ENCODE measurements at regions not wholly inside any gene's neighbourhood (a gene's known extent, or its start where the extent isn't known, plus 50 kb on each side); places are given as distances from the start of the nearest gene placed in this dataset.

DNA sequence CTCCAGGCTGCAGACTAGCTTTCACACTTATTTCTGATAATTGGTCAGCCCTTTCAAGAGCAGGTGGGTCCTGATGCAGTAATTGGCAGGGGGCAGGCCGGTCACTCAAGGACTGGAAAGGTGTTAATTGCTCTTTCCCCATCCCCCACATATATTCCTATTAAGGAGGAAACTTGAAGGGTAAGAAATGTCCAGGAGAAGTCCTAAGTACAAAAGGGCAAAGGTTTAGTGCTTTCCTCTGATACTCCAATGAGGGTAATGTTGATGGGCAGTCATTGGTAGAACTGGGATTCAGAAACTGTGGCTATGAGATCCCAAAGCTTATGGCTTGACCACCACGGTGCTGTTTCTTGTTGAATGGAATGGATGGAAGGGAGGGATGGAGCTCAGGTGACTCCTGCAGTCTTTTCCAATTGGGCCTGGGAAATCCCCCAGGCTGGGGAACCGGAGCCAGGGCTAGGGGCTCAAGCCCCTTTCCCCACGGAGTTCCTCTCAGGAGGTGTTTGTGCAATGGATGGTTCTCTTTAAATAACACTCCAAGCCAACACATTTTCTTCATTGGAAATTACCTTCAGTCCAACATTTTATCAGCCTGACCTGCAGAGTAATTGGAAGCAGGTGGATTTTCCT, 103.2 kb upstream of the ALDH1B1 start:
- Histone ChIP-seq H3K4me1 (ENCODE audit: control insufficient read depth in 5 of 5, insufficient read depth in 5 of 5, low read length in 5 of 5) (peaks cover 0 to 15% (median 5%) of the 10 kb centered on the region in 5 donors), H3K9ac (ENCODE audit: low read length in 5 of 5) (no peak overlapping the region), H3K27me3 (ENCODE audit: control insufficient read depth in 5 of 5, insufficient read depth in 4 of 5, low read length in 5 of 5) (no peaks in the 10 kb centered on the region), H3K36me3 (ENCODE audit: control insufficient read depth in 5 of 5, insufficient read depth in 5 of 5, low read length in 5 of 5) (no peaks in the 10 kb centered on the region), H3K4me3 (ENCODE audit: low read depth in 1 of 5, low read length in 5 of 5) (no peak overlapping the region), H3K27ac (ENCODE audit: low read depth, low read length) (no peak overlapping the region), H3K9me3 (ENCODE audit: control insufficient read depth in 5 of 5, low read length in 5 of 5) (no peaks in the 10 kb centered on the region)

DNA sequence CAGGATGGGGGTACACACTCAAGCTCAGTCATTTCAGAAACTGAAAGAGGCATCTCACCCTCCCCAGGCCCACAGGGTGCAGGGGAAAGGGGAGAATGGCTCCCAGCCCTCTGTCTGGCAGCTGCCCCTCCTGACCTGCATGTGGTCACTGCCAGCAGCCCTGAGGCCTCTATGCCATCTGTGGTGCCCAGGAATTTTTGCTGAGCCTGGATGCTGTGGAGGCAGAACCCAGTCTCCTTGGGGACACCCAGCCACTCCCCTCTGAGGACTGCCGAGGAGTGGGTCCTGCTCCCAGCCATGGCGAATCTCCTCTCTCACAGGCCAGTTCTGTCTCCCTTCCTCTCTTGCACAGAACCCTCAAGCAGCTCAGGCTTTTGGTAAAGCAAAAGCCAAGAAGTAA, 104.0 kb upstream of the ALDH1B1 start:
- H3K4me3 ChIP-seq (ENCODE audit: low read depth in 1 of 5, low read length in 5 of 5) = no peak overlapping the region
- no peaks in the 10 kb centered on the region for H3K27me3 ChIP-seq (ENCODE audit: control insufficient read depth in 5 of 5, insufficient read depth in 4 of 5, low read length in 5 of 5)
- H3K36me3 ChIP-seq (ENCODE audit: control insufficient read depth in 5 of 5, insufficient read depth in 5 of 5, low read length in 5 of 5) = no peaks in the 10 kb centered on the region
- H3K4me1 ChIP-seq (ENCODE audit: control insufficient read depth in 5 of 5, insufficient read depth in 5 of 5, low read length in 5 of 5) = peaks cover 0 to 12% (median 0%) of the 10 kb centered on the region in 5 donors
- H3K9ac ChIP-seq (ENCODE audit: low read length in 5 of 5) = no peak overlapping the region
- H3K9me3 ChIP-seq (ENCODE audit: control insufficient read depth in 5 of 5, low read length in 5 of 5) = no peaks in the 10 kb centered on the region
- no peak overlapping the region for H3K27ac ChIP-seq (ENCODE audit: low read depth, low read length)

DNA sequence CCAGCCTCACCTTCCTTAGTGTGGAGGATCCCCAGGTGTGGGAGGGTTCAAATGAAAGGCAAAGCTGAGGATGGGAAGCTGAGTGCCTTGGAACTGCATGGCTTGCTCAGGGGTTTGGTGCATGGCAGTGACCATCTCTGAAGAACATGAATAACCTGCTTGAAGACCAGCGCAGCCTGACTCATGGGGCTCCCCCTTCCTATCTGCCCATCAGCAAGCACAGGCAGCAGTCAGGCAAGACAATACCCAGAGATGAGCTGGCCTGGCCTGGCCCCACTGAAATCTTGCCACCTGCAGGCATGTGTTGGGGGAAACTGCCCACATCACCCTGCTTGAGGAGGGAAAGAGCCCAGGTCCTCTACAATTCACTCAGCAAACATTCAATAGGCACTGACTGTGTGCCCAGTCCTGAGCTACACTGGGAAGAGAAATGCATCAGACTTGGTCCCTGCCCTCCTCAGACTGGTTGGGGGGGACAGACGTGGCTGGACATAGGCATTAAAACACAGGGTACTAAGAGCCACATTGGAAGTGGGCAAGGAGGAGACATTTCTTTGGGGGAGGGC, 105.0 kb upstream of the ALDH1B1 start:
- Histone ChIP-seq H3K4me1 (ENCODE audit: control insufficient read depth in 5 of 5, insufficient read depth in 5 of 5, low read length in 5 of 5) (peaks cover 0 to 10% (median 0%) of the 10 kb centered on the region in 5 donors), H3K4me3 (ENCODE audit: low read depth in 1 of 5, low read length in 5 of 5) (no peak overlapping the region), H3K9me3 (ENCODE audit: control insufficient read depth in 5 of 5, low read length in 5 of 5) (no peaks in the 10 kb centered on the region), H3K9ac (ENCODE audit: low read length in 5 of 5) (no peak overlapping the region), H3K27me3 (ENCODE audit: control insufficient read depth in 5 of 5, insufficient read depth in 4 of 5, low read length in 5 of 5) (no peaks in the 10 kb centered on the region), H3K27ac (ENCODE audit: low read depth, low read length) (no peak overlapping the region), H3K36me3 (ENCODE audit: control insufficient read depth in 5 of 5, insufficient read depth in 5 of 5, low read length in 5 of 5) (no peaks in the 10 kb centered on the region)

DNA sequence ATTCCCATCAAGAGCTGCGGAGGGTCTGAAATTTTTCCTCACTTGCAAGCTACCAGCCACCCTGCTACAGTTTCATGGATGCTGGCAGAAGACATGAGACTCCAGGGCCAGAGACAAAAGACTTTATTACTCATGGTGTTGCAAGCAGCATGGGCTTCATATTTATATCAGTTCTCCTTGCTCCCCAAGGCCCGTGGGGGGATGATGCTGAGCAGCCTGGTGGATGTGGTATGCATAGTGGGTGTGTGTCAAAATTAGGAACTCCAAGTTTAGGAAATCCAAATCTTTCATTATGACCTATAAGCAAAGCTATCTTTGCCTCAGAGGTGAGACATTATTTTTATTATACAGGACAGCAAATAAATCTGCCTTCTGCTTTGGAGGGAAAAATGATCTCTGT, 105.7 kb upstream of the ALDH1B1 start:
- Histone ChIP-seq H3K27me3 (ENCODE audit: control insufficient read depth in 5 of 5, insufficient read depth in 4 of 5, low read length in 5 of 5) (no peaks in the 10 kb centered on the region), H3K4me1 (ENCODE audit: control insufficient read depth in 5 of 5, insufficient read depth in 5 of 5, low read length in 5 of 5) (peaks cover 0 to 10% (median 0%) of the 10 kb centered on the region in 5 donors), H3K4me3 (ENCODE audit: low read depth in 1 of 5, low read length in 5 of 5) (no peak overlapping the region), H3K9me3 (ENCODE audit: control insufficient read depth in 5 of 5, low read length in 5 of 5) (no peaks in the 10 kb centered on the region), H3K36me3 (ENCODE audit: control insufficient read depth in 5 of 5, insufficient read depth in 5 of 5, low read length in 5 of 5) (no peaks in the 10 kb centered on the region), H3K27ac (ENCODE audit: low read depth, low read length) (no peak overlapping the region), H3K9ac (ENCODE audit: low read length in 5 of 5) (no peak overlapping the region)

DNA sequence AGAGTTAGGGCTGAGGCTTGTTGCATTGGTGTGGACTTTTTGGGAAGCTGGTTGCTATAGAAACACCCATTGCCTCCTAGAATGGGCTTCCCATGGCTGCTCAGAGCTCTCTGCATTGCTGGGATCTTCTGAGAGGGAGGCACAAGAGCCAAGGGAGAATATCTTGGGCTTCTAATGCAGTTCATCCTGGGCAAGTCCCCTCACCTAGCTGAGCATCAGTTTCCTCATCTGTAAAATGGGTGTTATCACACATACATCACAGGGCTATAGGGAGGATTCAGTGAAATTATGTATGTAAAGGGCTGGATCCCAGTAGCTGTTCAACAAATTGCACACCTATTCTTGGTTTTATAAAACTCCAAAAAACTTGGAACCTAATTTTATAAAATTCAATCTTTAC, 106.1 kb upstream of the ALDH1B1 start:
- Histone ChIP-seq H3K27me3 (ENCODE audit: control insufficient read depth in 5 of 5, insufficient read depth in 4 of 5, low read length in 5 of 5) (no peaks in the 10 kb centered on the region), H3K9me3 (ENCODE audit: control insufficient read depth in 5 of 5, low read length in 5 of 5) (no peaks in the 10 kb centered on the region)

DNA sequence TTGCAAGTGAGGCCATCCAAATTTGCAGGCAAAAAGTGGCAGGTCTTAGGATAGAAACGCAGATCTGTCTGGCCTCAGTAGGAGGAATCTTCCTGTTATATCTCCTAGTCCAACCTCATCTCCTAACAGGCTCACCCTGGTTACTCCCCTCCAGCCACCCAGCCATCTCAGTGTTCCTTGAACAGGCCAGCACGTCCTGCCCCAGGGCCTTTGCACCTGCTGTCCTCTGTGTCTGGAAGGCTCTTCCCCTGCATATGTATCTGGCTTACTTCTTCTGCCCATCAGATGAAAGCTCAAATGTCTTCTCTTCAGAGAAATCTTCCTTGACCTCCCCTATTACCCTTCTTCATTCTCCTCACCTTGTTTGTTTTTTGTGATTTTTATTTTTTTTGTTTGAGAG, 107.3 kb upstream of the ALDH1B1 start:
- no peak overlapping the region for H3K9ac ChIP-seq (ENCODE audit: low read length in 5 of 5)
- H3K9me3 ChIP-seq (ENCODE audit: control insufficient read depth in 5 of 5, low read length in 5 of 5) = no peaks in the 10 kb centered on the region
- H3K36me3 ChIP-seq (ENCODE audit: control insufficient read depth in 5 of 5, insufficient read depth in 5 of 5, low read length in 5 of 5) = no peaks in the 10 kb centered on the region
- no peak overlapping the region for H3K4me3 ChIP-seq (ENCODE audit: low read depth in 1 of 5, low read length in 5 of 5)
- H3K27ac ChIP-seq (ENCODE audit: low read depth, low read length) = no peak overlapping the region
- H3K4me1 ChIP-seq (ENCODE audit: control insufficient read depth in 5 of 5, insufficient read depth in 5 of 5, low read length in 5 of 5) = peaks cover 0 to 10% (median 0%) of the 10 kb centered on the region in 5 donors
- peaks cover 0 to 3% (median 0%) of the 10 kb centered on the region in 5 donors for H3K27me3 ChIP-seq (ENCODE audit: control insufficient read depth in 5 of 5, insufficient read depth in 4 of 5, low read length in 5 of 5)

More for the DNA sequence above, 106.1 kb upstream of the ALDH1B1 start:
- no peak overlapping the region for H3K9ac ChIP-seq (ENCODE audit: low read length in 5 of 5)
- H3K27ac ChIP-seq (ENCODE audit: low read depth, low read length) = no peak overlapping the region
- no peak overlapping the region for H3K4me3 ChIP-seq (ENCODE audit: low read depth in 1 of 5, low read length in 5 of 5)
- H3K4me1 ChIP-seq (ENCODE audit: control insufficient read depth in 5 of 5, insufficient read depth in 5 of 5, low read length in 5 of 5) = peaks cover 0 to 10% (median 0%) of the 10 kb centered on the region in 5 donors
- no peaks in the 10 kb centered on the region for H3K36me3 ChIP-seq (ENCODE audit: control insufficient read depth in 5 of 5, insufficient read depth in 5 of 5, low read length in 5 of 5)

DNA sequence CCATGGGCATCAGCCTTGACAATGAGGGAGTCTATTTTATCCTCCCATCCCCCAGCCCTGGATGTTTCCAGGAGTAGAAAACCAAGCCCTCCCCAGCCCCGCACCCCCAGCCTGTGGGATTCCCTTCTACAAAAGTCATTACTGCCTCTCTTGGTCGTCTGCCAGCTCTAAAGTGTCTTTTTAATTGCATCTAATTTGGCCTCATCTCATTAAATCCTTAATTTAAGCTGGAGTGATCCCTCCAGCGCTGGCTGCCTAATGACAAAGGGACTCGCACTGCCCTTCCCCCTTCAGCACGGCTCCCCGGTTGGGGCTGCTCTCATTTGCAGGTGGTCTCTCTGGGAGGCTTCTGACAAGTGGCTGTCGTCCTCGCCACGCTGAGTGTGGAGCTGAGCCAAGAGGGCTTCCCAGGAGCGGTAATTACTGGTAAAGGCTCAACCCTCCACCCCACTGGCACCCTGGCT, 107.9 kb upstream of the ALDH1B1 start:
- Histone ChIP-seq H3K4me3 (ENCODE audit: low read depth in 1 of 5, low read length in 5 of 5) (no peak overlapping the region), H3K9ac (ENCODE audit: low read length in 5 of 5) (no peak overlapping the region), H3K9me3 (ENCODE audit: control insufficient read depth in 5 of 5, low read length in 5 of 5) (no peaks in the 10 kb centered on the region), H3K36me3 (ENCODE audit: control insufficient read depth in 5 of 5, insufficient read depth in 5 of 5, low read length in 5 of 5) (no peaks in the 10 kb centered on the region), H3K4me1 (ENCODE audit: control insufficient read depth in 5 of 5, insufficient read depth in 5 of 5, low read length in 5 of 5) (peaks cover 0 to 10% (median 0%) of the 10 kb centered on the region in 5 donors), H3K27me3 (ENCODE audit: control insufficient read depth in 5 of 5, insufficient read depth in 4 of 5, low read length in 5 of 5) (peaks cover 0 to 3% (median 0%) of the 10 kb centered on the region in 5 donors), H3K27ac (ENCODE audit: low read depth, low read length) (no peak overlapping the region)

DNA sequence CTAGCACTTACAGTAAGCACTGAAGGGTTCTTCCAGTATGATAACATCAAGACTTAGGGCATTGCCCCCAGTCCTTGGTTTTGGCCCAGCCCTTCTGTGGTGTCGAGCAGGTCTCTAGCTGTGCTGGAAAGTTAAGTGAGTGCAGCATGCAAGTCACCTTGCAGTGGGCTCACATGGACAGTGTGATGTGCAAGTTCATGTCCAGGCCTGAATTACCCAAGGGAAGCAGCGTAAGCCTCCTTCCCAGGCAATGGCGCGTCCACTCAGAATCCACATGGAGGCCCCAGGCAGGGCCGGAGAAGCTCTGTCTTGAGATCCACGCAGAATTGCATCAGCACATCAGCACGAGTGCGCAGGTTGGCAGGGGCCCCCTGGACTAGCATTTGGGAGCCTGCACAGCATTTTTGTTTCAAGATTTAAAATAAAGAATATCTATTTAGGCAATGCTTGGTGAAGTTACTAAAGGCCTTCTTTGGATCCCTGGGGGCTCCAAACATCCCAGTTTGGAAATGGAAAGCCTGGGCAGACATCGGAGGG, 108.4 kb upstream of the ALDH1B1 start:
- Histone ChIP-seq H3K9me3 (ENCODE audit: control insufficient read depth in 5 of 5, low read length in 5 of 5) (no peaks in the 10 kb centered on the region), H3K4me3 (ENCODE audit: low read depth in 1 of 5, low read length in 5 of 5) (no peak overlapping the region), H3K27ac (ENCODE audit: low read depth, low read length) (no peak overlapping the region), H3K36me3 (ENCODE audit: control insufficient read depth in 5 of 5, insufficient read depth in 5 of 5, low read length in 5 of 5) (no peaks in the 10 kb centered on the region), H3K9ac (ENCODE audit: low read length in 5 of 5) (no peak overlapping the region), H3K4me1 (ENCODE audit: control insufficient read depth in 5 of 5, insufficient read depth in 5 of 5, low read length in 5 of 5) (peaks cover 0 to 10% (median 0%) of the 10 kb centered on the region in 5 donors), H3K27me3 (ENCODE audit: control insufficient read depth in 5 of 5, insufficient read depth in 4 of 5, low read length in 5 of 5) (peaks cover 0 to 3% (median 0%) of the 10 kb centered on the region in 5 donors)

DNA sequence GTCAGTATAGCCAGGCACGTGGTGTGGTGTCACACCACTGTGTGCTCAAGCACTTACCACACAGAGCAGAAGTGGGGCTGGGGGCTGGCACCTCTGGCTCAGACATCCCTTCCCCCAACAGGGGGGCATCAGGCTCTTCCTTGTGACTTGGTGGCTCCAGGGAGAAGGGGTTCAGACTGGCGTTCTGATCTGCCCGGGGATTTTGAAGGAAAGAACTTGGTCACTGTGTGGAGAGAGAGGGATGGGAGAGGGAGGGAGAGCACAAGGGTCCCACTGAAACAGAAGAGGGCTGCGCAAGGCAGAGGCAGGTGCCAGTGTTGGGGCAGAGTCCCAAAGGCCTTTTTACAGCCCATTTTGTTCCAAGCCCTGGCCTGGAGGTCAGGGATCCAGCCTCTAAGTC, 109.7 kb upstream of the ALDH1B1 start:
- Histone ChIP-seq H3K9ac (ENCODE audit: low read length in 5 of 5) (no peak overlapping the region), H3K27ac (ENCODE audit: low read depth, low read length) (no peak overlapping the region), H3K9me3 (ENCODE audit: control insufficient read depth in 5 of 5, low read length in 5 of 5) (no peaks in the 10 kb centered on the region), H3K36me3 (ENCODE audit: control insufficient read depth in 5 of 5, insufficient read depth in 5 of 5, low read length in 5 of 5) (no peaks in the 10 kb centered on the region), H3K27me3 (ENCODE audit: control insufficient read depth in 5 of 5, insufficient read depth in 4 of 5, low read length in 5 of 5) (peaks cover 0 to 3% (median 0%) of the 10 kb centered on the region in 5 donors), H3K4me3 (ENCODE audit: low read depth in 1 of 5, low read length in 5 of 5) (no peak overlapping the region), H3K4me1 (ENCODE audit: control insufficient read depth in 5 of 5, insufficient read depth in 5 of 5, low read length in 5 of 5) (peaks cover 0 to 10% (median 0%) of the 10 kb centered on the region in 5 donors)

DNA sequence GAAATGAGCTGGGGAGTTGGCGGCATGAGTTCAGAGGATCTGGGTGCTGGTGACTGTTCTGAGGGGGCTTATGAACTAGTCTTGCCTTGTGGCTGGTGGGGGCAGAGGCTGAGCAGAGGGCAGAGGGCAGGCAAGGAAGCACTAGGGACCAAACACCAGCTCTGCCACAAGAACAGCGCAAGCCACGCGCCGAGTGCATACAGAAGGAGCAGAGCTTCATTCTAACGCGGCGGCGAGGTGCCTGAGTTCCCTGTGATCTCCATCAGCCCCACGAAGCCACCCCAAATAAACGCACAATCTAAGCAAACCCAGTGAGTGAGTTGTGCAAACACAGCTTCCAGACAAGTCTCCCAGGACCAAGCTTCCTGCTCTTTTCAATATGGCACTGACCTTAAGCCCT, 110.6 kb upstream of the ALDH1B1 start:
- H3K36me3 ChIP-seq (ENCODE audit: control insufficient read depth in 5 of 5, insufficient read depth in 5 of 5, low read length in 5 of 5) = no peaks in the 10 kb centered on the region
- no peak overlapping the region for H3K27ac ChIP-seq (ENCODE audit: low read depth, low read length)
- no peak overlapping the region for H3K4me3 ChIP-seq (ENCODE audit: low read depth in 1 of 5, low read length in 5 of 5)
- peaks cover 0 to 3% (median 0%) of the 10 kb centered on the region in 5 donors for H3K27me3 ChIP-seq (ENCODE audit: control insufficient read depth in 5 of 5, insufficient read depth in 4 of 5, low read length in 5 of 5)
- H3K9ac ChIP-seq (ENCODE audit: low read length in 5 of 5) = no peak overlapping the region
- peaks cover 0 to 10% (median 0%) of the 10 kb centered on the region in 5 donors for H3K4me1 ChIP-seq (ENCODE audit: control insufficient read depth in 5 of 5, insufficient read depth in 5 of 5, low read length in 5 of 5)
- no peaks in the 10 kb centered on the region for H3K9me3 ChIP-seq (ENCODE audit: control insufficient read depth in 5 of 5, low read length in 5 of 5)

Data from subcutaneous abdominal adipose tissue (tissue), 5 donors.